ENCODE measurements at regions not wholly inside any gene's neighbourhood (a gene's known extent, or its start where the extent isn't known, plus 50 kb on each side); places are given as distances from the start of the nearest gene placed in this dataset.
"Not testable (repeated sequence)": the region's sequence is repeated elsewhere in the genome, so short reads cannot be mapped to it uniquely, and the experiment has no call there.

DNA sequence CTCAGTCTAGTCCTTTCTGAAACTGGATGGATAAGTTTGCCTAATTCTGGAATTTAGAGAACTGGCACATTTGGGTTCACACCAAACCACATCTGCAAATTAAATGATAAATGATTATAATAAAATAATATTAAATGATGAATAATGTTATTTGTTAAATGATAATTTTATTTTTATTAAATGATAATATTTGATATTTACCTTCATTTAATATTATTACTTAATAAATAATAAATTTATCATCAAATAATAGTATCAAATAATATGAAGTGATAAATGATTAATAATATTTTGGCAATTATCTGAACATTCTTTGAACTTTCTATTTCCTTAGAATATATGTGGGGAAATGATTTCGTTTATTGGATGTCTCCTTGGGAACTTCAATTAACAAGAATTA is 1604.2 kb downstream of the STIM2 start:
- ChIA-PET POLR2A (no interaction called here), CTCF (no interaction called here)
- H3K4me3 ChIP-seq (ENCODE audit: low read depth, low read length): no peak overlapping the region
- TF ChIP-seq, protein P1, sequence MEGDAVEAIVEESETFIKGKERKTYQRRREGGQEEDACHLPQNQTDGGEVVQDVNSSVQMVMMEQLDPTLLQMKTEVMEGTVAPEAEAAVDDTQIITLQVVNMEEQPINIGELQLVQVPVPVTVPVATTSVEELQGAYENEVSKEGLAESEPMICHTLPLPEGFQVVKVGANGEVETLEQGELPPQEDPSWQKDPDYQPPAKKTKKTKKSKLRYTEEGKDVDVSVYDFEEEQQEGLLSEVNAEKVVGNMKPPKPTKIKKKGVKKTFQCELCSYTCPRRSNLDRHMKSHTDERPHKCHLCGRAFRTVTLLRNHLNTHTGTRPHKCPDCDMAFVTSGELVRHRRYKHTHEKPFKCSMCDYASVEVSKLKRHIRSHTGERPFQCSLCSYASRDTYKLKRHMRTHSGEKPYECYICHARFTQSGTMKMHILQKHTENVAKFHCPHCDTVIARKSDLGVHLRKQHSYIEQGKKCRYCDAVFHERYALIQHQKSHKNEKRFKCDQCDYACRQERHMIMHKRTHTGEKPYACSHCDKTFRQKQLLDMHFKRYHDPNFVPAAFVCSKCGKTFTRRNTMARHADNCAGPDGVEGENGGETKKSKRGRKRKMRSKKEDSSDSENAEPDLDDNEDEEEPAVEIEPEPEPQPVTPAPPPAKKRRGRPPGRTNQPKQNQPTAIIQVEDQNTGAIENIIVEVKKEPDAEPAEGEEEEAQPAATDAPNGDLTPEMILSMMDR (IDR thresholded peaks at IDR 0.05; ENCODE audit: insufficient read depth, low read length, missing control alignments): no peak
- no peak for DNase-seq (ENCODE audit: low read depth, low spot score)

DNA sequence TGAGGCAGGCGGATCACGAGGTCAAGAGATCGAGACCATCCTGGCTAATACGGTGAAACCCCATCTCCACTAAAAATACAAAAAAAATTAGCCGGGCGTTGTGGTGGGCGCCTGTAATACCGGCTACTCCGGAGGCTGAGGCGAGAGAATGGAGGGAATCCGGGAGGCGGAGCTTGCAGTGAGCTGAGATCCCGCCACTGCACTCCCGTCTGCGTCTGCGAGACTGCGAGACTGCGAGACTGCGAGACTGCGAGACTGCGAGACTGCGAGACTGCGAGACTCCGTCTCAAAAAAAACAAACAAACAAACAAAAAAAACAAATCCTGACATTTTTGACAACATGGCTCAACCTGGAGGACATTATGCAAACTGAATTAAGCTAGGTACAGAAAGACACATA is 1606.2 kb downstream of the STIM2 start:
- CTCF ChIA-PET: not testable (repeated sequence)

DNA sequence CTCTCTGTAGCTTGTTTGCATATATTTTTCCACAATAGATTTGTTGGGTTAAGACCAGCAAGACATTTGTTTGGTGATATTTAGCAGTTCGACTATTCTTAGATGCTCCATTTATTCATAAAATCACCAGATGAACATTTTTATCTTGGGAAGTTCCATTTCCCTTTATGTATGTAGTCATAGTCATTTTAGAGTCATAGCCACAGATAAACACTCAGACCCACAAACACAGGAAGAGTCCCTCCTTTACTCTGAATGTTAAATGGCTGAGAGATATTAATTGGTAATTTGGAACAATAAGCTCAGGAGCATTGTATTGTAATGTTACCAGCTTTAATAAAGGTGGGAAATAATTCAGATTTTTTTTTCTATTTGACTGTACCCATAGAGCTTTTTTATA is 1608.7 kb downstream of the STIM2 start:
- H3K4me3 ChIP-seq (ENCODE audit: low read depth, low read length): no peak overlapping the region
- ChIA-PET POLR2A (no interaction called here), CTCF (interaction anchor here (2.6 kb wide), 1 partner anchor 10 kb away, joined by 11 read pairs; no protein-coding TSS in a partner anchor)
- no peak for DNase-seq (ENCODE audit: low read depth, low spot score)
- TF ChIP-seq, protein P1 (IDR thresholded peaks at IDR 0.05; ENCODE audit: insufficient read depth, low read length, missing control alignments): no peak

More for the DNA sequence above, 1606.2 kb downstream of the STIM2 start:
- DNase-seq (ENCODE audit: low read depth, low spot score); POLR2A ChIA-PET; H3K4me3 ChIP-seq (ENCODE audit: low read depth, low read length): not testable (repeated sequence)

- ChIA-PET CTCF (interaction anchor here (2.6 kb wide), 1 partner anchor 11 kb away, joined by 11 read pairs; no protein-coding TSS in a partner anchor), POLR2A (no interaction called here)
- TF ChIP-seq, protein P1 (IDR thresholded peaks at IDR 0.05; ENCODE audit: insufficient read depth, low read length, missing control alignments): no peak
- peak; percentile 21 for DNase-seq (ENCODE audit: low read depth, low spot score)
- H3K4me3 ChIP-seq (ENCODE audit: low read depth, low read length): no peak overlapping the region
These were observed 1609.2 kb downstream of the STIM2 start for GRCh38 chr4:28469886-28470285.

DNA sequence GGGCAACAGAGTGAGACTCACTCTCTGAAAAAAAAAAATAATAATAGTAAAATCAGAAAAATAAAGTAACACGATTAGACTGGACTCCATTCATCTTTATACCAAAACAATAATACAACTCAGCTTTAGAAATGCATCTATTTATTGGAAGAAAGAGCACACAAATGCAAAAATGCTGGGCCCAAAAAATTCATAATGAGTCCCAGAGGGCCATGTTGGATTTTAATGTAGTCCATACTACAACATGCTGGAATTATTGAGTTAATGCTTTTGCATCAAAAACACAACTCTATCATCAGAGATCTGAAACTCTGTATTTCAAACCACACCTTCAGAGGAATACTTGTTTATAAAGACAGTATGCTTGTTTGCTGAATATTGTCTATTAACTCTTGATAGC is 1614.7 kb downstream of the STIM2 start:
- CTCF ChIA-PET: no interaction called here
- TF ChIP-seq, protein P1 (IDR thresholded peaks at IDR 0.05; ENCODE audit: insufficient read depth, low read length, missing control alignments): no peak
- POLR2A ChIA-PET: no interaction called here
- no peak overlapping the region for H3K4me3 ChIP-seq (ENCODE audit: low read depth, low read length)
- DNase-seq (ENCODE audit: low read depth, low spot score): no peak

DNA sequence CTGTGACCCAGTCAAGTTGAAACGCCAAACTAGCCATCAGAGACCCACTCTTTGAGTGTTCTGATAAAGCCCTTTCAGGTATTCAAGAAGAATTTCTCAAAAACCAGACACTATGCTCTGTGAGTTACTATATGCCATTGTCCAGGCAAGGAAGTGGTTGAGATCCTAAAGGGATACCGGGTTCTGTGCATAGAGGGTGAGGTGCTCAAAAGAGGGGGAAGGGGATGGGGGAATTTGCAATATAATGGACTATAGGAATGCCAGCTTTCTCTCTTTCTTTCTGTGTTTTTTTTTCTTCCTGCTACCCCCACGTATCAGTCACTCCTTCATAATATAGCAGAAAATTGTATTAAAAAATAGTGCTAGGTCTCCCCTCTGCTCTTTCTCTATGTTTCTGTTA is 1619.0 kb downstream of the STIM2 start:
- no peak overlapping the region for H3K4me3 ChIP-seq (ENCODE audit: low read depth, low read length)
- TF ChIP-seq, protein P1 (IDR thresholded peaks at IDR 0.05; ENCODE audit: insufficient read depth, low read length, missing control alignments): no peak
- ChIA-PET CTCF (no interaction called here), POLR2A (no interaction called here)
- DNase-seq (ENCODE audit: low read depth, low spot score): no peak

- ChIA-PET CTCF (no interaction called here), POLR2A (no interaction called here)
- H3K4me3 ChIP-seq (ENCODE audit: low read depth, low read length): no peak overlapping the region
- TF ChIP-seq, protein P1 (IDR thresholded peaks at IDR 0.05; ENCODE audit: insufficient read depth, low read length, missing control alignments): no peak
- no peak for DNase-seq (ENCODE audit: low read depth, low spot score)
These were observed 1620.9 kb downstream of the STIM2 start for GRCh38 chr4:28481565-28481964.
